Fibroblast of skin of right biceps (primary cell): ENCODE measurements at regions not wholly inside any gene's neighbourhood (a gene's known extent, or its start where the extent isn't known, plus 50 kb on each side); places are given as distances from the start of the nearest gene placed in this dataset.

Experiments used
- DNase-seq: peaks from one replicate; pipeline ENCODE4 v3.0.0-alpha.2; 2013

- DNase-seq: no peak
Observed at GRCh38 chr9:30116673-30117217, 2267.7 kb upstream of the ACO1 start.

- no peak for DNase-seq
Observed at GRCh38 chr9:30120666-30121065, 2263.8 kb upstream of the ACO1 start.

GRCh38 chr9:30121611-30122010 lies 2262.8 kb upstream of the ACO1 start:
- DNase-seq: no peak

DNA sequence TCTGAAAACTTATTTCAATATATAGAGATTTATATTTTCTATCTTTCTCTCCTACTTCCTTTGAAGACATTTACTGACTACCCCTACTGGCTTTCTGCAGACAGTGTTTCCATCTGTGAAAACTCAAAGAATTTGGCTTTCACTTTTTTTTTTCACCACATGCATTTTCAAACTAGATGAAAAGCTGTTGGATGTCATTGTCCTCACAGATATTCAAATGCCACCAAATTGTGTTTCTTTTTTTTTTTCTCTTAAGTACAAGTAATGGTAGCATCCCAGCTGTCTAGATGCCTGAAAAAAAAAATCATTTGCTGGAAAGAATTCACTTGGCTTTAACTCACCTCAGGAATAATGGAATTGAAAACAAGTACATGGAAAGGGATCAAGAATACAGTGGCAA lies 2258.6 kb upstream of the ACO1 start:
- no peak for DNase-seq

DNA sequence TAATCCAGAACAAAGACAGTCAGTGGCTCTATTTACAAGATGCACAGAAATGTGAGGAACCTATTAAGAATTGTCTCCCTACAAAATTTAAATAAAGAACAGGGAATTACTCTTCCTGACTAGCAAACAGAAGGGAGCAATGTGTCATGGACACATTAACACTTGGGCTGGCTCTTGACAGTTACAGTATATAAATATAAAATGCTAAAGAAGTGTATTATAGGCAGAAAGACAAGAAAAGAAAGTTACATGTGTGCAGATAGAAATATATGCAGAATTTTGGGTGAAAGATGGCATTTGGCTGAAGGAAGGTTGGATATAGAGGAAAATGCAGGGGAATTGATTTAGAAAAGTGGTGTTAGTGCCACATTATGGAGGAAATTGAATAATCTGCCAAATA lies 2257.1 kb upstream of the ACO1 start:
- no peak for DNase-seq

GRCh38 chr9:30140407-30140806 lies 2244.0 kb upstream of the ACO1 start:
- DNase-seq: no peak

- no peak for DNase-seq
Observed at GRCh38 chr9:30160570-30160969, 2223.9 kb upstream of the ACO1 start.

GRCh38 chr9:30172206-30172605 lies 2212.2 kb upstream of the ACO1 start:
- DNase-seq: no peak

DNA sequence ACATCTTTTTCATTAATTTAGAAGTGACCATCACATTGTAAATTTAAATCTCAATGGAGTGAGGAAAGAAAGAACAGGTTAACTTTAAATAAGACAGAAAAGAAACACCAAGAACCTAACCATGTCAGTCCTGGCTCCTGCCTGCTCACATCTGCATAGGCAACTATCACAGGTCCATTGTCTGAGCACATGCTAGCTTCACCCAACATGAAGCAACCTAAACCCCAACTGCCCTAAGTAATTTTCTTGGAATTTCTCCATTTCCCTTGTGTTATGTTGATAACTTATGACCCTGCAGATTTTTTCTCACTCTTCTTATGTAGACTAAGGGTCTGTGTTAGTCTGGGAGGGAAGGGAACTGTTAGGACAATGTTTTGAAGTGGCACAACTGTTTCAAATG lies 2205.8 kb upstream of the ACO1 start:
- no peak for DNase-seq

- no peak for DNase-seq
Observed at GRCh38 chr9:30193421-30193820, 2191.0 kb upstream of the ACO1 start.

GRCh38 chr9:30196941-30197340 lies 2187.5 kb upstream of the ACO1 start:
- DNase-seq: no peak

- no peak for DNase-seq
Observed at GRCh38 chr9:30197453-30197852, 2187.0 kb upstream of the ACO1 start.

DNA sequence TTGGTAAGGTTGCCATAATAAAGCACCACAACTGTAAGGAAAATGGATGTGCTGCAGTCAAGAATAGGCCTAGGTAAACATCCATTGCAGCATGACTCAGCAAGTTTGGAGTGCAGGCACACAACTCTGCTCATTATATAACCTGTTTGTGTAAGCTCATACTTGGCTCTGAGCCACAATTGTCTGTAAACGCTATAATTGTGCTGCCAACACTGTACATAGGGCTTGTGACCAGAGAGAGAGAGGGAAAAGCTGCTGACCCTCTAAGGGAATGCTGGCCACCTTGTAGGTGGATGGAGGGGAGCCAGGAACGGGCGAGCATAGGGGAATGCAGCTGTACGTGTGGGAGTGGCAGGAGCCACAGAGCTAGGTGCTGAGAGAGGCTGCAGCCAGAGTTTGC lies 2186.5 kb upstream of the ACO1 start:
- no peak for DNase-seq

DNA sequence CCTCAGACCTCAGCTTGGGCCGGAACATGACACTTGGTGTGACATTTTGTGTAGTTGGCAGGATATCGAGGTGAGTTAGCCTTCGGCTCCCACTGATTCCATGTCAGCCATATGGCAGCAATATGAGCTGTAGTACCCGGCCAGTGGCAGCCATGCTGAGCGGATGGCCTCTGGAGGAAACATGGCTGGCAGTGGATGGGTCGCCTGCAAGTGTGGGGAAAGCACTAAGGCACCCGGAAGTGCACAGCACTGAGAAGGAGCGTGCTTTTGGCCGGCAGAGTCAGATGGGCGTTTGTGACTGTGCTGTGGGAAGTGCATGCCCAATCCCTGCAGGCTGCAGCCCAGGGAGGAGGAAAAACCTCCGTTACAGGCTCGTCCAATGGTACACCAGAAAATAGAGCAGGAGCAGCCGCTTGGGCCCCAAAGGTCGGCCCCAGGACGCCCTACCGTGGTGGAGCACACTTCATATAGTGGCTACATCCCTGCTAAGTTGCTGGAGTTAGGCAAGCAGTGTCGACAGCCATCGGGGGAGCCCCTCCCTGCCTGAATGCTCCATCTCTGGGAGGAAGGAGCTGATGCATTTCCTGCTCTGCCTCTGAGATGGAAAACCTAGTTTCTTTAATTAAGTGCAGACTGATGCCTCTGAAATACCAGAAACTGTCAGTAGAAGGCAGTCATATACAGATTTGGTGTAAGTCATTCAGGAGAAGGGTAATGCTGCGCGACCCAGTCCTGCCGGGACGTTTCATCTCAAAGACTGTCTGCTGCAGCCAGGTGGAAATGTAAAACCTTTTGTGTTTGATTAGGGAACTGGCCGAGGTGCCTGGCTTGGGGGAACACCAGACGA lies 2185.8 kb upstream of the ACO1 start:
- DNase-seq: no peak

DNA sequence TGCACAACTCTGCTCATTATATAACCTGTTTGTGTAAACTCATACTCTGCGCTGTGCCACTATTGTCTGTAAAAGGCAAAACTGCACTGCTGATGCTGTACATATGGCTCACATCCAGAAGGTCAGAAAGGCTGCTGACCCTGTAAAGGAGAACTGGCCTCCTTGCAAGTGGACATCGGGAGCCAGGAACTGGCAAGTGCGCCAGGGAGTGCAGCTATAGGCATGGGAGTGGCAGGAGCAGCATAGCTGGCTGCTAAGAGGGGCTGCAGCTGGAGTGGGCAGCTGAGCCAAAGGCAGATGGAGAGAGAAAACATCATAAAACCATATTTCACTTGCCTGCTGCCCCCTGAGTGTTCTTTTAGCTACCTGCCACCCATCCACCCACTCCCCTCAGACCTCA lies 2183.4 kb upstream of the ACO1 start:
- DNase-seq: no peak

- no peak for DNase-seq
Observed at GRCh38 chr9:30235068-30235467, 2149.4 kb upstream of the ACO1 start.

- DNase-seq: no peak
Observed at GRCh38 chr9:30235564-30235963, 2148.9 kb upstream of the ACO1 start.

GRCh38 chr9:30239878-30240277 lies 2144.6 kb upstream of the ACO1 start:
- no peak for DNase-seq

DNA sequence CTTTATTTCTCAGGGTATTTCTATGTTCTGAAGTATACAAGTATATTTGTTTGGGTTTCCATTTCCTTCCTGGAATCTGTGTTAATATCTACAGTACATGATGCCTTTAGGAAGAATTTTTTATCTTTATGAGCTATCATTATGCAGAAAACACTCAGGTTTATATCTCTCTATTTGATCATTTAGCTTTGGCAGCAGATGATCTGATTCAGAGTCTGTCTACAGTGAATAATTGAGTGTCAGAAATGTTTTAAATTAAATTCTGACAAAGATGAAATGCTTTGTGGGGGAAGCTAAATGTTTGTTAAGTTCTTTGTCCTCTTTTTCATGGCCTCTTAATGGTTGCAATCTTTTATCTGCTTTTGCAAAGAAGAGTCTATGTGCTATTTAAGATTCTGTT lies 2141.0 kb upstream of the ACO1 start:
- DNase-seq: no peak

DNA sequence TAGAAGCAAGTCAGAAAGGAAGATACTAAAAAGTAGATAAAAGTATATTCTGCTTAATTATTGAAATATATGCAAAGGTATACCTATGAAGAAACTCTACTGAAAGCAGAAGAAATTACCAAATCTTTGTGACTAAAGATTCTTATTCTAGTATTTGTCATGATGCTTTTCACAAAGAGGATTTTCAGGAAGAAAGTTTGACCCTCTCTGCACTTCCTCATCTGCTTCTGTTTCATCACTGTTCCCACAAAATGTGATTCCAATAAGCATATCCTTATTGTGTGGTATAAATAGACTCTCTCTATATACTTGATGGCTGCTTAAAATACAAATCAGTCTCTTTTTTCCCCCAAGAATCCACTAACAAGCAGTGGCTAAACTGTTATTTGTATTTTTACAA lies 2139.6 kb upstream of the ACO1 start:
- DNase-seq: no peak

DNA sequence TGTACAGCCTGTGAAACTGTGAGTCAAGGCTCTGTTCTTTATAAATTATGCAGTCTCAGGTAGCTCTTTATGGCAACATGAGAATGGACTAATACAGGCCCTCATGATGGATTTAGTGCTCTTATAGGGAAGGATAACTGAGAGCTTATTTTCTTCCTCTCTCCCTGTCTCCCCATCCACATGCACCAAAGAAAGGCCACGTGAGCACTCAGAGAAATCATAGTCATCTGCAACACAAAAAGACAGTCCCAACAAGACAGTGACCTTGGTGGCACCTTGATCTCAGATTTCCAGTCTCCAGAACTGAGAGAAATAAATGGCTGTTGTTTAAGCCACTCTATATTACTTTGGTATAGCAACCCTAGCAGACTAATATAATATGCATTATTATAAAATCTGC lies 2133.6 kb upstream of the ACO1 start:
- no peak for DNase-seq

GRCh38 chr9:30258094-30258493 lies 2126.3 kb upstream of the ACO1 start:
- no peak for DNase-seq

GRCh38 chr9:30280229-30280900 lies 2104.1 kb upstream of the ACO1 start:
- no peak for DNase-seq

GRCh38 chr9:30289435-30289834 lies 2095.0 kb upstream of the ACO1 start:
- no peak for DNase-seq
